DND-41 (cell line): ENCODE measurements at regions not wholly inside any gene's neighbourhood (a gene's known extent, or its start where the extent isn't known, plus 50 kb on each side); places are given as distances from the start of the nearest gene placed in this dataset.

Experiments
- ATAC-seq: fragments of 200-7000 bp; cut with Tn5 transposase; 3 replicates; pipeline ENCODE4 v1.9.1; 2021; ENCODE audit warnings: low read depth; ENCODE audit not compliant: insufficient read depth
- DNase-seq: peaks from one replicate; pipeline ENCODE4 v3.0.0-alpha.2; 2020
- H2AFZ ChIP-seq: 2 replicates; pipeline ENCODE4 v1.6.0; 2012; ENCODE audit warnings: low read depth, low read length
- H3K27ac ChIP-seq: 2 replicates; pipeline ENCODE4 v1.5.1; 2012; ENCODE audit warnings: low read length, inconsistent platforms
- H3K27me3 ChIP-seq: fragments of 200-600 bp; sonication (generic); 2 replicates; pipeline ENCODE4 v1.6.0; 2012; ENCODE audit warnings: low read length, mild to moderate bottlenecking, inconsistent platforms; ENCODE audit not compliant: insufficient read depth, poor library complexity
- H3K36me3 ChIP-seq: 2 replicates; pipeline ENCODE4 v1.5.1; 2012; ENCODE audit warnings: low read length, inconsistent platforms; ENCODE audit not compliant: insufficient read depth
- H3K4me1 ChIP-seq: 2 replicates; pipeline ENCODE4 v1.5.1; 2012; ENCODE audit warnings: mild to moderate bottlenecking, low read length; ENCODE audit not compliant: insufficient read depth
- H3K4me2 ChIP-seq: 2 replicates; pipeline ENCODE4 v1.6.0; 2012; ENCODE audit warnings: mild to moderate bottlenecking, moderate library complexity, low read length, inconsistent platforms; ENCODE audit not compliant: insufficient read depth
- H3K4me3 ChIP-seq, 2 experiments: fragments of 200-600 bp in 1 of 2; shearing (Covaris generic) in 1 of 2; 2 replicates each; pipeline ENCODE4 v1.5.1; 2012 to 2016; ENCODE audit warnings: inconsistent platforms in 2 of 2, low read length in 2 of 2, mild to moderate bottlenecking in 2 of 2, low read depth in 1 of 2, moderate library complexity in 1 of 2
- H3K79me2 ChIP-seq: 2 replicates; pipeline ENCODE4 v1.6.0; 2012; ENCODE audit warnings: low read length, inconsistent platforms; ENCODE audit not compliant: insufficient read depth
- H3K9ac ChIP-seq: 2 replicates; pipeline ENCODE4 v1.6.0; 2012; ENCODE audit warnings: low read depth, mild to moderate bottlenecking, inconsistent platforms, low read length, moderate library complexity
- H3K9me3 ChIP-seq: 2 replicates; pipeline ENCODE4 v1.5.1; 2012; ENCODE audit warnings: low read length, moderate library complexity, mild to moderate bottlenecking, inconsistent platforms; ENCODE audit not compliant: insufficient read depth, severe bottlenecking
- H4K20me1 ChIP-seq: 2 replicates; pipeline ENCODE4 v1.6.0; 2012; ENCODE audit warnings: low read length; ENCODE audit not compliant: insufficient read depth
- EZH2 ChIP-seq: IDR thresholded peaks from 3 replicates; pipeline ENCODE4 v1.6.1; 2012; ENCODE audit warnings: borderline replicate concordance, low read depth, mild to moderate bottlenecking, moderate library complexity, low read length, inconsistent platforms; ENCODE audit not compliant: severe bottlenecking
- TF ChIP-seq, protein P1 (sequence below): IDR thresholded peaks from 2 replicates; pipeline ENCODE4 v1.5.1; 2012; ENCODE audit warnings: borderline replicate concordance, low read length, moderate library complexity, mild to moderate bottlenecking; ENCODE audit not compliant: poor library complexity, severe bottlenecking; ENCODE audit errors: extremely low read depth

DNA sequence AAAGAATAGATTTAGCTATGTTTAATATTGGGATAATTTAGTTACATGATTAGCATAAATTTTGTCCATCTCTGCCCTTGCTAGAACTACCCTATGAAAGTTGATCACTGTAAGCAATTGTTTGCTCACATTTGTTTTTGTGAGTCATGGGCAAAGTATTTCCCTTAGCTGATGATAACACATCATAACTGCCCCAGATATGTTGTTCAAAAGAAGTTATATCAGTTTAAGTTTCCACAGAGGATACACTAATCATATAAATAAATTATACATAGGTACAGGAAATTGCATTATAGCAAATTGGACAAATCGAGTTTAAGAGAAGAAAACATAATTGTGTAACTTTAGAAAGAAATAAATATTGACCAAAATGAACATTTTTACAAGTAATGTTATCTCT is 223.2 kb upstream of the PIK3C3 start:
- no peak overlapping the region for H3K4me3 ChIP-seq
- ATAC-seq, result no peak
- no peak overlapping the region for H3K27ac ChIP-seq

GRCh38 chr18:41724195-41724594 is 230.8 kb upstream of the PIK3C3 start:
- Histone ChIP-seq H2AFZ (no peak overlapping the region), H3K27me3 (no peaks in the 10 kb centered on the region), H3K79me2 (no peaks in the 10 kb centered on the region), H3K9me3 (no peaks in the 10 kb centered on the region), H3K4me1 (no peaks in the 10 kb centered on the region), H3K9ac (no peak overlapping the region), H3K4me2 (no peak overlapping the region), H3K27ac (no peak overlapping the region), H3K36me3 (no peaks in the 10 kb centered on the region), H4K20me1 (no peaks in the 10 kb centered on the region), H3K4me3 (no peak overlapping the region)
- TF ChIP-seq EZH2, result no peak
- TF ChIP-seq, protein P1, sequence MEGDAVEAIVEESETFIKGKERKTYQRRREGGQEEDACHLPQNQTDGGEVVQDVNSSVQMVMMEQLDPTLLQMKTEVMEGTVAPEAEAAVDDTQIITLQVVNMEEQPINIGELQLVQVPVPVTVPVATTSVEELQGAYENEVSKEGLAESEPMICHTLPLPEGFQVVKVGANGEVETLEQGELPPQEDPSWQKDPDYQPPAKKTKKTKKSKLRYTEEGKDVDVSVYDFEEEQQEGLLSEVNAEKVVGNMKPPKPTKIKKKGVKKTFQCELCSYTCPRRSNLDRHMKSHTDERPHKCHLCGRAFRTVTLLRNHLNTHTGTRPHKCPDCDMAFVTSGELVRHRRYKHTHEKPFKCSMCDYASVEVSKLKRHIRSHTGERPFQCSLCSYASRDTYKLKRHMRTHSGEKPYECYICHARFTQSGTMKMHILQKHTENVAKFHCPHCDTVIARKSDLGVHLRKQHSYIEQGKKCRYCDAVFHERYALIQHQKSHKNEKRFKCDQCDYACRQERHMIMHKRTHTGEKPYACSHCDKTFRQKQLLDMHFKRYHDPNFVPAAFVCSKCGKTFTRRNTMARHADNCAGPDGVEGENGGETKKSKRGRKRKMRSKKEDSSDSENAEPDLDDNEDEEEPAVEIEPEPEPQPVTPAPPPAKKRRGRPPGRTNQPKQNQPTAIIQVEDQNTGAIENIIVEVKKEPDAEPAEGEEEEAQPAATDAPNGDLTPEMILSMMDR, result no peak
- DNase-seq (no peak), ATAC-seq (no peak)

More for the DNA sequence above, 223.2 kb upstream of the PIK3C3 start:
- Histone ChIP-seq H4K20me1 (no peaks in the 10 kb centered on the region), H3K9me3 (no peaks in the 10 kb centered on the region), H3K79me2 (no peaks in the 10 kb centered on the region), H3K4me2 (no peak overlapping the region), H3K27me3 (no peaks in the 10 kb centered on the region), H3K4me1 (no peaks in the 10 kb centered on the region), H3K9ac (no peak overlapping the region), H2AFZ (no peak overlapping the region), H3K36me3 (no peaks in the 10 kb centered on the region)
- DNase-seq, result no peak
- TF ChIP-seq, protein P1, result no peak
- no peak for TF ChIP-seq EZH2

DNA sequence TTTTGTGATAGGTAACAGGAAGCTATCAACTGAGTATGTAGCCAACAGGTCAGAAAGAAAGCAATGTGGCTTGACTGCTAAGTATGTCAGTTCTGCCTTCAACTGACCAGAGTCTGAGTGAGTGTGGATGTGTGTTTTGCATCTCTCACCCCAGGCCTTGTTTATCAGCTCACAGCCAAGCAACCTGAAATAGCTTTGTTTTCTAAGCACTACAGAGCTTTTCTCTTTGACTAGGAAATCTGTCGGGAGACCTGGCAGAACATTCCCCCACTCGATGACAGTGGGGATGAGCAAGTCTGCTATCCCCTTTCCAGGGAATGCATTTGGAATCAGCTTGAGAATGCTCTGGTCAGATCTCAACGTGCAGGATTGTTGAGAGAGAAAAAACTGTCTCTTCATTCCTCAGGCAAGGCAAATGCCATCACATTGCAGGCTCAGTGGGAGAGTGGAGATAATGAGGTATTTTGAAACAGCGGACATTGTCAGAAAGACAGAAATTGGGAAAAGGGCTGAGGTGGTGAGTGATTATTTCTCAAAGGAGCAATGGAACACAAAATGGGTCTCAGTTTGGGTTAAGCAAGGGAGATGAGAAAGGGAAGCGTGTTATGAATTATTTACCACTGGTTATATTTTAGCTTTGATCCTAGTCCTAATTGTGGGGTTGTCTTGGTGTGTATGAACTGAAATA is 233.8 kb upstream of the PIK3C3 start:
- no peak overlapping the region for H3K4me3 ChIP-seq
- no peaks in the 10 kb centered on the region for H3K27me3 ChIP-seq
- DNase-seq (no peak), ATAC-seq (no peak)
- H3K9me3 ChIP-seq, result no peaks in the 10 kb centered on the region
- no peaks in the 10 kb centered on the region for H3K36me3 ChIP-seq
- H3K4me2 ChIP-seq, result no peak overlapping the region
- H3K79me2 ChIP-seq, result no peaks in the 10 kb centered on the region
- H3K9ac ChIP-seq, result no peak overlapping the region
- H3K27ac ChIP-seq, result no peak overlapping the region
- H2AFZ ChIP-seq, result no peak overlapping the region
- H4K20me1 ChIP-seq, result no peaks in the 10 kb centered on the region
- H3K4me1 ChIP-seq, result no peaks in the 10 kb centered on the region
- TF ChIP-seq, protein P1, result no peak
- TF ChIP-seq EZH2, result no peak
